SJSA1 (cell line): ENCODE measurements at regions not wholly inside any gene's neighbourhood (a gene's known extent, or its start where the extent isn't known, plus 50 kb on each side); places are given as distances from the start of the nearest gene placed in this dataset.
"Not testable (repeated sequence)": the region's sequence is repeated elsewhere in the genome, so short reads cannot be mapped to it uniquely, and the experiment has no call there.

Experiments
- DNase-seq, 2 experiments: peaks; one replicate each; pipeline ENCODE4 v3.0.0-alpha.2; 2015 to 2020; ENCODE audit warnings: low spot score in 2 of 2, low read depth in 1 of 2
- H3K27ac ChIP-seq: fragments of 250-450 bp; sonication (Bioruptor Pico); 2 replicates; pipeline ENCODE4 v1.5.1; 2020; ENCODE audit warnings: mild to moderate bottlenecking, moderate library complexity
- H3K27me3 ChIP-seq: fragments of 250-450 bp; sonication (Bioruptor Pico); replicated peaks from 2 replicates; pipeline ENCODE4 v1.5.1; 2020; ENCODE audit warnings: mild to moderate bottlenecking, moderate library complexity
- H3K36me3 ChIP-seq: fragments of 250-450 bp; sonication (Bioruptor Pico); 2 replicates; pipeline ENCODE4 v1.5.1; 2020; ENCODE audit warnings: mild to moderate bottlenecking
- H3K4me1 ChIP-seq: fragments of 250-450 bp; sonication (Bioruptor Pico); replicated peaks from 2 replicates; pipeline ENCODE4 v1.6.1; 2021; ENCODE audit warnings: mild to moderate bottlenecking
- H3K4me3 ChIP-seq: fragments of 250-450 bp; sonication (Bioruptor Pico); 2 replicates; pipeline ENCODE4 v1.5.1; 2020; ENCODE audit warnings: mild to moderate bottlenecking
- H3K9me3 ChIP-seq: fragments of 250-450 bp; sonication (Bioruptor Pico); replicated peaks from 2 replicates; pipeline ENCODE4 v1.5.1; 2020; ENCODE audit warnings: mild to moderate bottlenecking

GRCh38 chr9:124084087-124084486 lies 72.5 kb downstream of the LHX2 start:
- Histone ChIP-seq H3K36me3 (no peaks in the 10 kb centered on the region), H3K4me1 (peaks cover 7% of the 10 kb centered on the region)
- no peak for DNase-seq

DNA sequence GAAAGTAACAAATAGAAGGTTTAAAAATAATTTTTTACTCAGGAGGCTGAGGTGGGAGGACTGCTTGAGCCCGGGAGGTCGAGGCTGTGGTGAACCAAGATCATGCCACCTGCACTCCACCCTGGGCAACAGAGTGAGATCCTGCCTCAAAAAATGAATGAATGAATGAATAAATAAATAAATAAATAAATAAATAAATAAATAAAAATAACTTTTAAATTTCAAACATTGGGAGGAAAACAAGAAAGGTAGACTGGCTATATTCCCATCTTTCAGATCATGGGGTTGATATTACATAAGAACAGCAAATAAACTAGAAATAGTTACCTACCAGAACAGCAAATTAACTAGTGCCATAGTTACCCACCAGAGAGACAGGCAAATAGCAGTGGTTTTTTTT lies 75.7 kb downstream of the LHX2 start:
- H3K27ac ChIP-seq, result no peak overlapping the region
- no peaks in the 10 kb centered on the region for H3K4me1 ChIP-seq
- no peaks in the 10 kb centered on the region for H3K36me3 ChIP-seq
- H3K27me3 ChIP-seq, result no peaks in the 10 kb centered on the region
- no peak overlapping the region for H3K4me3 ChIP-seq
- peaks cover 4% of the 10 kb centered on the region; the same call in 1 of the 2 replicates for H3K9me3 ChIP-seq
- no peak for DNase-seq

More at GRCh38 chr9:124084087-124084486, 72.5 kb downstream of the LHX2 start:
- H3K4me3 ChIP-seq, result no peak overlapping the region
- no peaks in the 10 kb centered on the region for H3K27me3 ChIP-seq
- H3K27ac ChIP-seq, result no peak overlapping the region
- H3K9me3 ChIP-seq, result peaks cover 4% of the 10 kb centered on the region; the same call in 1 of the 2 replicates

GRCh38 chr9:124088476-124088837 lies 76.9 kb downstream of the LHX2 start:
- H3K36me3 ChIP-seq, result no peaks in the 10 kb centered on the region
- no peak overlapping the region for H3K27ac ChIP-seq
- H3K4me1 ChIP-seq, result no peaks in the 10 kb centered on the region
- no peak for DNase-seq
- H3K27me3 ChIP-seq, result no peaks in the 10 kb centered on the region
- no peak overlapping the region for H3K4me3 ChIP-seq
- peaks cover 4% of the 10 kb centered on the region; the same call in 1 of the 2 replicates for H3K9me3 ChIP-seq

DNA sequence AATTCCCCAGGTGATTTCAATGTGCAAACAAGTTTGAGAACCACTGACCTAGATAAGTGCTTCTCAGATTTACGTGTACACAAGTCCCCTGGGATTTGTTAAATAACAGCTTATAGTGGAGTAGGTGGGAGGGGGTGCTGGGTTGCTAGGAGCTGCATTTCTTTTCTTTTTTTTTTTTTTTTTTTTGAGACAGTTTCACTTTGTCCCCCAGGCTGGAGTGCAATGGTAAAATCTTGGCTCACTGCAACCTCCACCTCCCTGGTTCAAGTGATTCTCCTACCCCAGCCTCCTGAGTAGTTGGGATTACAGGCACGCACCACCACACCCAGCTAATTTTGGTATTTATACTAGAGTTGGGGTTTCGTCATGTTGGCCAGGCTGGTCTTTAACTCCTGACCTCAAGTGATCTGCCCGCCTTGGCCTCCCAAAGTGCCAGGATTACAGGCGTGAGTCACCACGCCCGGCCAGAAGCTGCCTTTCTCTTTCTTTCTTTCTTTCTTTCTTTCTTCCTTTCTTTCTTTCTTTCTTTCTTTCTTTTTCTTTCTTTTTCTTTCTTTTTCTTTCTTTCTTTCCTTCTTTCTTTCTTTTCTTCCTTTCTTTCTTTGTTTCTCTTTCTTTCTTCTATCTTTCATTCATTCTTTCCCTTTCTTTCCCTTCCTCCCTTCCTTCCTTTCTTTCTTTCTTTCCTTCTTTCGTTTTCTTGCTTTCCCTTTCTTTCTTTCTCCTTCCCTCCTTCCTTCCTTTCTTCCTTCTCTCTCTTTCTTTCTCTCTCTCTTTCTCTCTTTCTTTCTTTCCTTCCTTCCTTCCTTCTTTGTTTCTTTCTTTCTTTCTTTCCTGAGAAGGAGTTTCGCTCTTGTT lies 78.3 kb downstream of the LHX2 start:
- H3K36me3 ChIP-seq, H3K27me3 ChIP-seq, H3K27ac ChIP-seq, DNase-seq, H3K4me1 ChIP-seq, H3K4me3 ChIP-seq, H3K9me3 ChIP-seq: not testable (repeated sequence)

- H3K9me3 ChIP-seq, result no peaks in the 10 kb centered on the region
- H3K27ac ChIP-seq, result no peak overlapping the region
- H3K4me1 ChIP-seq, result peaks cover 4% of the 10 kb centered on the region; the same call in 1 of the 2 replicates
- no peak for DNase-seq
- H3K4me3 ChIP-seq, result no peak overlapping the region
- H3K27me3 ChIP-seq, result 0 out of 2 replicates have a peak, but pooled peaks cover 3% of the 10 kb centered on the region
- no peaks in the 10 kb centered on the region for H3K36me3 ChIP-seq
These were observed 86.8 kb downstream of the LHX2 start for GRCh38 chr9:124098141-124098905.

DNA sequence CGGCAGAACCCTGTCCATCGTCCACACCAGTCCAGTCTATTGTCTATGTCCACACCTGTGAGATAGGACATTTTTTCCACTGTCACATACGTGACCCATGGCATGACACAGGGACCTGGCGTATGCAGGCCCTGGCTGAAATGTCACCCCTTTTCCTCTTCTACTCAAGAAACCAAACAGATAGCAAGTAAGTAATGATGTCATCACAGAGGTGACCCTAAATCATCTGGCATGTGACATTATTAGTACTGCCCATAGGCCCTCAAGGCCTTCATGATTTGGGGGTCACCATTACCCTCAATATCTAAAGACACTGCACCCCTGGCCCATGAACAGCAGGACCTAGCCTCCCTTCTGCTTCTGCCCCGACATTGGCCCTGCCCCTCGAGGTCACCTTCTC lies 88.3 kb downstream of the LHX2 start:
- Histone ChIP-seq H3K9me3 (no peaks in the 10 kb centered on the region), H3K27me3 (0 out of 2 replicates have a peak, but pooled peaks cover 3% of the 10 kb centered on the region), H3K36me3 (no peaks in the 10 kb centered on the region), H3K4me1 (peaks cover 4% of the 10 kb centered on the region; the same call in 1 of the 2 replicates), H3K4me3 (no peak overlapping the region), H3K27ac (no peak overlapping the region)
- DNase-seq, result no peak

- Histone ChIP-seq H3K4me3 (no peak overlapping the region), H3K36me3 (no peaks in the 10 kb centered on the region), H3K27me3 (no peaks in the 10 kb centered on the region), H3K4me1 (peaks cover 4% of the 10 kb centered on the region; the same call in 1 of the 2 replicates), H3K9me3 (no peaks in the 10 kb centered on the region), H3K27ac (no peak overlapping the region)
- DNase-seq, result no peak
These were observed 89.8 kb downstream of the LHX2 start for GRCh38 chr9:124101215-124101968.

- Histone ChIP-seq H3K27me3 (no peaks in the 10 kb centered on the region), H3K36me3 (no peaks in the 10 kb centered on the region)
- DNase-seq, result no peak
These were observed 90.4 kb downstream of the LHX2 start for GRCh38 chr9:124101969-124102345.

GRCh38 chr9:124102363-124102762 lies 90.8 kb downstream of the LHX2 start:
- peaks cover 4% of the 10 kb centered on the region; the same call in 1 of the 2 replicates for H3K4me1 ChIP-seq
- no peak overlapping the region for H3K27ac ChIP-seq
- DNase-seq, result no peak
- no peaks in the 10 kb centered on the region for H3K9me3 ChIP-seq
- no peaks in the 10 kb centered on the region for H3K36me3 ChIP-seq
- no peak overlapping the region for H3K4me3 ChIP-seq
- H3K27me3 ChIP-seq, result no peaks in the 10 kb centered on the region

More at GRCh38 chr9:124101969-124102345, 90.4 kb downstream of the LHX2 start:
- H3K4me1 ChIP-seq, result peaks cover 4% of the 10 kb centered on the region; the same call in 1 of the 2 replicates
- no peak overlapping the region for H3K4me3 ChIP-seq
- H3K9me3 ChIP-seq, result no peaks in the 10 kb centered on the region
- no peak overlapping the region for H3K27ac ChIP-seq

GRCh38 chr9:124105266-124105665 lies 93.7 kb downstream of the LHX2 start:
- Histone ChIP-seq H3K4me1 (no peaks in the 10 kb centered on the region), H3K36me3 (no peaks in the 10 kb centered on the region), H3K9me3 (no peaks in the 10 kb centered on the region), H3K27ac (no peak overlapping the region), H3K4me3 (no peak overlapping the region), H3K27me3 (no peaks in the 10 kb centered on the region)
- no peak for DNase-seq

DNA sequence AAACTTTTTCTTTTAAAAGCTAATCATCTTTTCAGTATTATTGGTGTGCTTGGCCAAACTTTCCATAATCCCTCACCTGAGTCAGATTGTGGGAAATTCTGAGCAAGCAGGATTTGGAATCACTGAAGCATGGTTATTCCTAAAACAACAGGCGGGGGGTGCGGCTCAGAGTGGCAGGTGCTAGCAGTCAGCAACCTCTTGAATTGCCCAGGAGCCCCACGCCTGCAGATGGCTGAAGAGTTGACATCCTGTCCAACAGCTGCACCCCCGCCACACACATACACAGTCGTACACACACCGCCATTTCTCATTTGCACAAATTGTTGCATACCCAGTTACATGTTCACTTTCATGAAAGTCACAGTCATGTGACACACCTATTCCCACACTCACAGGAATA lies 96.6 kb downstream of the LHX2 start:
- no peaks in the 10 kb centered on the region for H3K27me3 ChIP-seq
- no peaks in the 10 kb centered on the region for H3K4me1 ChIP-seq
- no peak overlapping the region for H3K27ac ChIP-seq
- H3K4me3 ChIP-seq, result no peak overlapping the region
- DNase-seq, result no peak
- H3K36me3 ChIP-seq, result no peaks in the 10 kb centered on the region
- no peaks in the 10 kb centered on the region for H3K9me3 ChIP-seq

DNA sequence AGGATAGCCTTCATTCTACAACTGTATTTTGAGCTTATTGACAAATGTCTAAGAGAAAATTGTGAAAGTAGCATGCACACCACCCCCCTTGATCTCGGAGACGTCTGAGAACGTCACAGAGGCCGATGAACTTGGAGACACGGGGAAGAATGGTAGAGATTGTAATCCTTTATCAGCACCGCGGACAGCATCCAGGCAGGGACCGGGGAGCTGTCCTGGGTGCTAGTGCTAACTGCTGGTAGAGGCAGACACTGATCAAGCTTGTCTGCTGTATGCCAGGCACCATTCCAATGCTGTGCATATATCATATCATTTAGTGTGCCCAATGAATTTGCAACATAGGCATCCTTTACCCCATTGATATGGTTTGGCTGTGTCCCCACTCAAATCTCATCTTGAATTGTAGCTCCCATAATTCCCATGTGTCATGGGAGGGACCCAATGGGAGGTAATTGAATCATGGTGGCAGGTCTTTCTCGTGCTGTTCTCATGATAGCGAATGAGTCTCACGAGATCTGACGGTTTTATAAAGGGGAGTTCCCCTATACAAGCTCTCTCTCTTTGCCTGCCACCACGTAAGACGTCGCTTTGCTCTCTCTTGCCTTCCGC lies 98.8 kb downstream of the LHX2 start:
- peak; percentile 39 to 60 for DNase-seq
- H3K9me3 ChIP-seq, result no peaks in the 10 kb centered on the region
- H3K27me3 ChIP-seq, result no peaks in the 10 kb centered on the region
- no peak overlapping the region for H3K4me3 ChIP-seq
- no peaks in the 10 kb centered on the region for H3K36me3 ChIP-seq
- H3K27ac ChIP-seq, result no peak overlapping the region
- no peaks in the 10 kb centered on the region for H3K4me1 ChIP-seq

- Histone ChIP-seq H3K4me1 (no peaks in the 10 kb centered on the region), H3K27ac (no peak overlapping the region), H3K9me3 (0 out of 2 replicates have a peak, but pooled peaks cover 4% of the 10 kb centered on the region), H3K36me3 (no peaks in the 10 kb centered on the region), H3K27me3 (peaks cover 4% of the 10 kb centered on the region; the same call in 1 of the 2 replicates), H3K4me3 (no peak overlapping the region)
- no peak for DNase-seq
These were observed 105.3 kb downstream of the LHX2 start for GRCh38 chr9:124116683-124117363.
